GM21737 (cell line): ENCODE measurements at regions not wholly inside any gene's neighbourhood (a gene's known extent, or its start where the extent isn't known, plus 50 kb on each side); places are given as distances from the start of the nearest gene placed in this dataset.
A peak's percentile ranks its signal among the peaks of the same experiment; 100 is the strongest.
"Not testable (repeated sequence)": the region's sequence is repeated elsewhere in the genome, so short reads cannot be mapped to it uniquely, and the experiment has no call there.

Source experiments
- ATAC-seq: cut with Tn5 transposase; IDR thresholded peaks from one replicate; pipeline ENCODE4 v1.9.1; 2021; ENCODE audit warnings: mild to moderate bottlenecking, moderate library complexity; ENCODE audit not compliant: unreplicated experiment

DNA sequence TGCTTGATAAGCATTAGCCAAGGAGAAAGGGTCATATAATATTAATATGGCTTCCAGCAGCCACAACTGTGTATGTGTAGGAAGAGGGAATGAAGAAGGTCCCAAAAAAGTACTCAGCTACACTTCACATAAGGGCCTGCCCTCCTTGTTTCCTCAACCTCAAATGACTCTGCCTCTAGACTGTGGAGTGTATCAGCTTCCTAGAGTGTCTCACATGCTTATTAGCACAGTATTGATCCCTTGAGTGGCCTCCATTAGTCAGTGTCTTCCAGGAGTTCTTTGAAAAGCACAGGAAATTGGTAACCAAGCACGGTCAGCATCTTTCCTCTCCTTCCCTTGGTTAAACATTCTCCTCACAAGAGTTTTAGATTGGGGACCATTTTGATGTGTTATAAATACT is 190.4 kb upstream of the ATP10B start:
- no peak for ATAC-seq

DNA sequence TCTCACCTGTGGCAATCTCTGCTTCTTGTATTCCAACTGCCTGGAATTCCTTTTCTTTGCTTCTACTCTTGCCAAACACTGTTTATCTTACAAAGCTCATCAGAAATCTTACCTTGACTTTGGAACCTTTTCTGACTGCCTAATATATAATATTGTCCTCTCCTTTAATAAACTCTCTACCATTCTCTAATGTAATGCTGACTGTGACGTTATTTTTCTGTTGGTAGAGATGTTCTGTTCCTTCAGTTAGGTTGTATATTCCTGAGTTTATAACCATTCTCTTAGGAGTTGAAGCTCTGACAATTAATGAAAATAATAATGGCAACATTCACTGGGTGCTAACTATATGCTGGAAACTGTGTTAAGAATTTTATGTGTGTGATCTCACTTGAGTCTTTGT is 188.8 kb upstream of the ATP10B start:
- ATAC-seq: no peak

DNA sequence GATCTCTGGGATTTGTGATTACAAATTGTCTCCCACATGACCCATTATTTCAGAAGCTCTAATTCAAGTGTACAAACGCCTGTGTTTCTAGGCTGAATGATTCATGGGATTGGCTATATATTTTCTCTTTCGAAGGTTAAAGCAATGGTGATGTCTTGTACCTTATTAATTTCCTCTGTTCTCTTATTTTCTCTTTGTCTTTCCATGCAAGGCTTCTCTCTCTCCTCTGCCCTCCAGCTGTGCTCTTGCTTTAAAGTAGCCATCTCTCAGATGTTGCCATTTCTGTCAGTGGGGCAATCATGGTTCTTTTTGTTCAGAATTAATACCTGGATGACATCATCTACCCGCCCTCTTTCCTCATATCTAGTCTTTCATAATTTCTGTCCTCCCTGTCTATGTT is 184.3 kb upstream of the ATP10B start:
- ATAC-seq: no peak

DNA sequence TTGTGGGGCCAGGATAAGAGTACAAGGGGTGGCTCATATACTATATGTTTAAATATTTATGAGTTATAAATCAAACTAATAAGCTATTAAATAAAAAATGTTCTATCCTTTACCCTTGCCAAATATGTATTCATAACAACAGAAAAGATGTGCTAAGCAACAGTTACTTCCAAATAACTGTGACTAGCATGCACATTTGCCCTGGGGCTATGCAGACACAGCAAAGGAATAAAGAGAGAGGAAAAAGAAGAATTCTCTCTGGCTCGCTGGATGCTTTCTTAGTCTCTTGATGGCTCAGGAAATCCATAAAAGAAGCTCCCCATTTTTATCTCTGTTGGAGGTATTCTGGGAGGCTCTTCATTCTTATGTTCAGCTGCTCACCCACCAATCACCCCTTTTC is 182.4 kb upstream of the ATP10B start:
- no peak for ATAC-seq

DNA sequence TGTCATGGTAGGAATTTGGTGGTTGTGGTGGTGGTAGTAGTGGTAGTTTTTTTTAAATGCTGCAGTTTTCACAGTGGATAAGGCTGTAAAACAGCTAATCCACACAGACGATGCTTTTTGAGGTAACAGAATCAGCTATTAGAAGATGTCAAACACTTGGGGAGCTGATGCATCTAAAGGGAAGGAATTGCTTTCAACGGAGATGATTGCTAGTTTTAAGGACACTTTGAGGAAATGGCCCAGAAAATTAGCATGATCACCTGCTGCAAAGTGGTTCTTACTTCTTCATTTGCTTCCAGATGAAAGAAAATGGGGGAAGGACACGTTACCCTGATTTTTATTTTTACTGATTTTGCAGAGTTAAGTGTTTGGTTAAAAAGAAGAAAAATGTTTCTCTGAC is 178.2 kb upstream of the ATP10B start:
- no peak for ATAC-seq

DNA sequence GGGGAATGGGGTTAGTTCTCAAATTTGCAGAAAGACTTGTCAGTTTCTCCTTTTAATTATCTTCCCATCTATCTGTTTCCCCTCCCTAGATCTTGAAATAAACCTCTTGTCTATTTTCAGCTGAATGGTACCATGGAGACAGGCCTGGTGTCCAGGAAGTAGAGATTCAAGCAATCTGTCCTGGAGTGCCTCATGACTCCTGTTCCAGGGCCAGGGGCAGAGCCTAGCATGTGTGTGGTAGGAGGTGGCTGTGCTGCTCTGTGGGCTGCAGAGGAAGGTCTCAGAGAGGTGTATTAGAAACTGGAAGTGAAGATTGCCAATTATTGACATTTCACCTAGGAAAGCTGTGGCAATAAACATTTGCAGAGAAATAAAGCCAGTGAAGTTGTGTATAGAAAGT is 175.8 kb upstream of the ATP10B start:
- ATAC-seq: no peak

DNA sequence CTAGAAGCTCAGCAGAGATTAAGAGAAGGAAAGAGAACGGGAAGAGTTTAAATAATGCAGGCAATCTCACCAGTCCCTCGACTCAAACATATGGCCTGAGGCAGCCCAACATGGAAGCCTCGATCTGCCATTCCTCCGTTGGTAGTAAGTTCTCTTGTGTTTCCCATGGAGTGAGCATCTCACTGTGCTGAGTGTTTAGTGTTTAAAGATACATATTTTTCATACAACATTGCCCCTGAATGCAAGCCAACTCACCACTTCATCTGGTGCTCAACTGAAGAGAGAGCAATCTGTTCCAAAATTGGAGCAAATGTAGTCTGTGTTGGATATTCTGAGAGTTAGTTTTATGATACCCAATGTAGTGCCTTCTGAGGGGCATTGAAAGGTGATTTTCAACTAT is 171.5 kb upstream of the ATP10B start:
- ATAC-seq: no peak

DNA sequence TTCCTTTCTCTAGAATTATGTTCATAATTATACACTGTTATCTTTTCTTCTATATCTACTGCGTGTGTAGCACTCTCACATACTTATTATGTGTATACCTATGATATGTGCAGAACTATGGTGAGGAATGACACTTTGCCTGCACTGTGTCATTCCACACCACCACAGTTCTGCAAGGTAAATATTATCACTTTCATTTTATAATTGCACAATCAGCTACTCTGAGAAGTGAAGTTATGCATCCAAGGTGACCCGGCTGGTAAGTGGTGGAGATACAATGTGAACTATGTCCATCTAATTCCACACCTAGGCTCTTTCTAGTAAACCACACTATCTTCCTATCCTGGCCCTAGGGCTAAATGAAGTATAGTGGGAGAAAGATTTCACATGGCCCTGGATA is 170.1 kb upstream of the ATP10B start:
- no peak for ATAC-seq

DNA sequence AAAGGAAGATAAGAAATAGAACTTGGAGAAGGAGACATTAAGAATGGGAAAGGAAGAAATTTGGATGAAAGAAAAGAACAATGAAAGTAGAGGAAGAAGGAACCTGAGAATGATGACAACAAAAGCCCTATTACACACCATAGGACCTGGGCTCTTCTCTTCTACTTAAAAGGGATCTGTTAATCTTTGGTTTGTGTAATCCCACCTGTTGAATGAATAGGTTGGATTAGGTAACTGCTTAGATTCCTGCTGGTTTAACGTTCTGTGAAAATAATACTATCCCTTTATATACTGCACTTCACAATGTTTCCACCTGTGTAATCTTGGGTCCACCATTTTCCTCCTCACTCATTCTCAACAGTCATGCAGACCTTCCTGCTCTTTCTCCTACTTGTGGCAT is 157.8 kb upstream of the ATP10B start:
- ATAC-seq: no peak

DNA sequence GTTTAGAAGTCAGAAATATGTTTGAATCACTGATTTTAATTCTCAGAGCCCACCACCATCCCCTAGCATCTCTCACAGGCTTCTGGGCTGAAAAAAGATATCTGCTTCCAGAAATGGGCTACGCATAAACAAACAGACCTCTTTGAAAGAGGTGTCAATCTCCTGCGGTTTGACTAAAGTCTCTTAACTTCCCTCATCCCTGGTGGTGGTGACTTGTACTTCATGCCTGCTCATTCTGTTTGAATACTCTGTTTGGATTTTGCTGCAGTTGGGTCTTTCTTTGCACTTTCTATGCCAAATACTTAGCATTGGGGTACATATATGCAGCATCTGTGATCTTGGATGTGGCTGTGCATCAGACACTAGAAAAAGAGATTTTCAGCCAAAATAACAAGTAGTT is 157.2 kb upstream of the ATP10B start:
- ATAC-seq: no peak

DNA sequence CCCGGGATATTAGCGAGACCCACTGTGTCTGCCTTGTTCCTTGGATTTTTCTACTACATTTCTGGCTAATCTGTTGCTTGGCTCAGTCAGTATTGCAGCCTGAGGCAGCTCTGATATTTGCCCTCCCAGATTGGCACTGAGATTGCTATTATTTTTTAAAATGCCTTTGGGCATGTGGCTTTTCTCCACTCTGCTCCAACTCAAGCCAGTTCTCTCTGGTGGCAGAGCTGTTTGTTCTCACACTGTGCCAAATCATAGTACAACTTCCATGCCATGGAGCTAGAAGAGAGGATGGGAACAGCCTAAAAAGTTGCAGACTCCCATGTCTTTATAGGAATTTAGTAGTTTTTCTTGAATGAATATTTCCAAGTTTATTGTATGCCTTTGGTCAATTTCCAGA is 155.9 kb upstream of the ATP10B start:
- ATAC-seq: no peak

DNA sequence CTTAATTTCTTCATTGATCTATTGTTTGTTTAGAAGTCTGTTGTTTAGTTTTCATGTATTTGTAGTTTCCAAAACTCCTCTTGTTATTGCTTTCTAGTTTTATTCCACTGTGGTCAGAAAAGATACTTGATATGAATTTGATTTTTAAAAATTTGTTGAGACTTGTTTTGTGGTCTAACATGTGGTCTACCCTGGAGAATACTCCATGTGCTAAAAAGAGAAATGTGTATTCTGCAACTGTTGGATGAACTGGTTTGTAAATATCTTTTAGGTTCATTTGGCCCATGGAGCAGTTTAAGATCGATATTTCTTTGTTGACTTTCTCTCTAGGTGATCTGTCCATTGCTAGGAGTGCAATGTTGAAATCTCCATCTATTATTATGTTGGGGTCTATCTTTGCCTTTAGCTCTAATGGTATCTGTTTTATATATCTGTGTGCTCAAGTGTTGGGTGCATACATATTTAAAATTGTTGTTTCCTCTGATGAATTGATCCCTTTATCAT is 150.6 kb upstream of the ATP10B start:
- no peak for ATAC-seq

DNA sequence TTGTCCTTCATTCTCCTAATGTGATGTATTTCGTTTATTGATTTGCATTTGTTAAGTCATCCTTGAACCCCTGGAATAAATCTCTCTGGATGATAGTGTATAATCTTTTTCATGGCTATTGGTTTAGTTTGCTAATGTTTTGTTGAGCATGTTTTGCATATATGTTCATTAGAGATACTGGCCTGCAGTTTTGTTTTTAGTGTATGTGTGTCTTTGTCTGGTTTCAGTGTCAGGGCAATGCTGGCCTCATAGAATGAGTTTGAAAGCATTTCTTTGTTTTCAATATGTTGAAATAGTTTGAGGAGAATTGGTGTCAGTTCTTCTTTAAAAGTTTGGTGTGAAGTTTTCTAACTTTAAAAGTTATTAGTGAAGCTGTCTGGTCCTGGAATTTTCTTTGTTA is 149.6 kb upstream of the ATP10B start:
- peak; percentile 68 for ATAC-seq

DNA sequence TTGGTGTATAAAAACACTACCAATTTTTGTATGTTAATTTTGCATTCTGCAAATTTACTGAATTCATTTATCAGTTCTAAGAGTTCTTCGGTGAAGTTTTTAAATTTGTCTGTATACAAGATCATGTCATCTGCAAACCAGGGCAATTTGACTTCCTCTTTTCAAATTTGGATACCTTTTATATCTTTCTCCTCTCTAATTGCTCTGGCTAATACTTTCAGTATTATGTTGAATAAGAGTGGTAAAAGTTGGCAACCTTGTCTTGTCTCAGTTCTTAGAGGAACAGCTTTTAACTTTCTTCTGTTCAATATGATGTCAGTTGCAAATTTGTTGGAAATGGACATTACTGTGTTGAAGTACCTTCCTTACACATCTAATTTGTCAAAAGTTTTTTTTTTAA is 149.1 kb upstream of the ATP10B start:
- not testable (repeated sequence) for ATAC-seq

DNA sequence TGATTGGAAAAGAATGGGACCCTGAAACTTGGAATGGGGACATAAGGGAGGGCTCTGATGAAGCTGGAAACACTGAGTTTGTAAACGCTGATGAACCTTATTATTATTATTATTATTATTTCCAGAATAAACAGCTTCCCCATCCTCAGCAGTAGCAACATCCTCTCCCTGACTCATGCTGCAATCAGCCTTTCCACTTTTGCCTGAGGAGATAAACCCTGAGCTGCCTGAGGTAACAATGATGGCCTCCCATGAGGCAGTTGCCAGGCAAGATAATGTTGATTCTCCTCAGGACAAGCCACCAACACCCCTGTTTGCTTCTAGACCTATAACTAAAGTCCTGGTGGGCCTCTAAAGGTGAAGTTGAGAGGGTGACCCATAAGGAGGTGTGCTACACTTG is 139.2 kb upstream of the ATP10B start:
- no peak for ATAC-seq

DNA sequence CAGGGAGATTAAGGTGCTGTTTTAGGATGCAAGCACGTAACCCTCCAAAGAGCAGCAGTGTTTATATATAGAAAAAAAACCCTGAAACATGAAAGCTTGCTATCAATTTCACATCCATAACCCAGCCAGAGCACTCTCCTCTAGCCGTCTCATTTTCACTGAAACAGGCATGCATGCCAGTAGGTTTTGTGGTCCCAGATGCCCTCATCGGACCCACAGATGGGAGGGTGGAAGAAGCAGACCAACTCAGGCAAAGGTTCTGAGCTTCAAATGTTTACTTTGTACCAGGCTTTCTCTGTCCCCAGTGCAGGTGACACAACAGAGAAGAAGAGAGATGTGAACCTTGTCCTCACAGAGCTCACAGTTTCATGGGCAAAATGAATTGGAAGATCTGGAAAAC is 127.4 kb upstream of the ATP10B start:
- no peak for ATAC-seq

DNA sequence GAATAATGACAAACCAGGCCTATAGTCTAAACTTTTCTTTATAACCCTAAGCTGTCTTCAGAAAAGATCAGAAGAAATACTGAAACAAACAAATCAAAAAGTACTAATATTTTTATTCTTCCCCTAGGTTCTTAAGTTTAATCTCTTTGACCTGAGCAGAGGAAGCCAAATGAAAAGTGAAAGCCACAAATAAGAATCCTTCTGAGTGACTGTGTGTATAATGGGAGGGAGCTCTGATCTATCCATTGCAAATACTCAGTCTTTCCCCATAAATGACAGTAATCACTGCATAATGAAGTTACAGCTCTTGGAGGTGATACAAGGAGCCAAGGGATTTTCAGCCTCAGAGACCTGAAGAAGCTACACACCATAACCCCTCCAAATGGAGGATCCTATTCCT is 126.9 kb upstream of the ATP10B start:
- ATAC-seq: no peak

DNA sequence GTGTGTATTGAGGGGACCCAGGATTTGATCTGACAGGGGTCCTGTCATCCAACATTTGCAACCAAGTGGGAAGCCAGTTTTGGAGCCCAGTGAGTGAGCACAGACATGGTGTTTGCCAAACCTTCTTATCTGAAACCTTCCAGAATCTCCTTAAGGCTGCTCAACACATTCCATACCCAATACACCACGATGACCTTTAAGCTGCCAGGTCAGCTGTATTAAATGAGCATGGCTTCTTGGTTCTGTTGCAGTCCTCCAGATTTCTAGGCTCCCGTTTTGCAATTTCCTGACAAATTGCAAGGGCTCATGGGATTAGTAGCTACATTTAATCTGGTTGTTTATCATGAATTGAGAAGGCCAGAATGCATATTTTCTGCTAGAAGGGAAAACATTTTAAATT is 124.2 kb upstream of the ATP10B start:
- no peak for ATAC-seq

DNA sequence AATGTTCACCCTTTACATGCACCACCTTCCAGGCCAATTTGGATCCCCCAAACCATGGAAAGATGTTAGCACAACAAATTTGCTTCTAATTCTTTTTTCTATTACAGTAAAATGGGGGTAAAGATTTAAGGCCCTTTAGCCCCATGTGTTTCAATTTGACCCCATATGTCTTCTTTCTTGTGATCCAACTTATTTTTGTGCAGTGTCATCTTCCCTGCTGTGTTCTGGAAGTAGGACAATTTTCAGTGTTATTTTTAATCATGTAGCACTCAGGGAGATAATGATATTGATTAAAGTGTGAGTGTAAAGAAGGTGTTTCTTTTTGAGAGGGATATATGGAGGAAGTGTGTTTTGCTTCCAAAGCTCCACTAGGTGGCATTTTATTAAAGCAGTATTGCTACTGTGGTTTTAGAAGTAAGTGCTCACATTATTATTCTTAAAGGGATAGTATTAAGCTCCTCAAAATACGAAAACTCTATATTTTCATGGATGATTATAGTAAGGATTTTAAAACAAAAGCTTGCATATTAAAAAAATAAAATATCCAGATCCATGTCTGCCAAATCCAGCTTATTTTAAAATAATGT is 118.7 kb upstream of the ATP10B start:
- ATAC-seq: no peak

DNA sequence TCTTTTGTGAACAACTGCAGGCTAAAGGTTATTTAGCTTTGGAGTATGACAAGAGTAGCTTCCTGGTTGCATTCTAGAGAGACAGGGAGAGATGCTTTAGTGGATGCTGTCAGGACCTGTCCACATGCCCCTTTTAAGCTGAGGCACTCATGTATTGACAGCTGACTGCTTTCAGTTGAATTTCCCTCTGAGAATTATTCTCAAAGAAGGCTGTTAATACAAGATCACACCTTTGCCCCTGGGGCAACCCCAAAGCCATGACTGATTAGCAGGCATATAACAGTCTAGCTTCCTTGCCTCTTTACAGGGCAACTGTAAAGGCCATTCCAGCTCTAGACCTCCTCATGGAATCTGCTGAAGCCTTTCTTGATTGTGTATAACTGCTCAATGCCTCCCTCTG is 117.6 kb upstream of the ATP10B start:
- ATAC-seq: no peak

DNA sequence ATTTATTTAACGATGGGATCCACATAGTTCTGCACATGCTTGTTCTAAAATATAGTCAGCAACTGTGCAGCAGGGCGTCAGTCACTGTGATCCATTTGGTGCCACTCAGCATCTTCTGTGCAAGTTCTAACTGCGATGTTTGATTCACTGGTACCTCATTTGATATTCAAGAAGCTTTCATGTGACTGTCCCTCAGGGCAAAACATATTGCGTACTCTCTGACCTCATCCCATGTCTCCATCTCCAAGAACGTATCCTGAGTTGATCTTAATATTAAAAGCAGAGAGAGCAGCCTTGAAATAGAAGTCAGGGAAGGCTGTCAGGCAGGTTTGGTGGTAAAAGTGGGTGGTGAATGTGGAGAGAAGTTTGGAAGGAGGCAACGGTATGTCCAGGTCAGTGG is 116.5 kb upstream of the ATP10B start:
- no peak for ATAC-seq

DNA sequence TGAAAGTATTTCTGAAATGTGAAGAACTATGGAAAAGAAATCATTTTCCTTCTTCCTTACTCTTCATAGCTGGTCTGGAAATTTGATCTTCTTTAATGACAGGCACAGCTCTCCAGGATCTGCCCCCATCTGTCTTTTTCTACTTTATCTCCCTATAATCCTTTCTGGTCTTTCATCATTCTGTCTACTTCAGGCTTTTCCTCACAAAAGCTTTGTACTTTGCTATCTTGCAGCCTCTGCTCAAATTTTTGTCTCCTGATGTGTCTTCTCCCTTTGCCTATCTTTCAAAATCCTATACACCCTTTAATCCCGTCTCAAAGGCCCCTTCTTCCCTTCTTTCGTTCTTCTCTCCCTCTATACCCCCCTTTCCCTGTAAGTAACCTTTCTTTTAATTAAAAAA is 114.9 kb upstream of the ATP10B start:
- no peak for ATAC-seq

DNA sequence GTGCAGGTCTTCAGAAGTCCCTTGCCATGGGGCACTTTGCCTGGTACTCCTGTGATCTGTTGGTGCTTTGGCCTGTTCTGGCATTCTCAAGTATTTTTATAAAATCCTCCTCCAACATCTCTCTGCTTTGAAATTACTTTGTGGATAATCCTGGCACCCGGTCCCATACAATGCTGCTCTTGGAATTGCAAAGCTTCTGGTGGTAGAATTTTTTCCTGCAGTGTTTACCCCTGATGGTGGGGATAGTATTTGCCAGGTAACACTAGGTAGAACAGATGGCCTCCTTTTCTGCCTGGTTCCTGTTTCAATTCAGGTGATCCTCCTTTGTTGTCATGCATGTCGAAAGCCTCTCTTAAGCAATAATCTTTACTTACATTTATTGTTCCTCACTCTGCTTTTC is 109.8 kb upstream of the ATP10B start:
- no peak for ATAC-seq

DNA sequence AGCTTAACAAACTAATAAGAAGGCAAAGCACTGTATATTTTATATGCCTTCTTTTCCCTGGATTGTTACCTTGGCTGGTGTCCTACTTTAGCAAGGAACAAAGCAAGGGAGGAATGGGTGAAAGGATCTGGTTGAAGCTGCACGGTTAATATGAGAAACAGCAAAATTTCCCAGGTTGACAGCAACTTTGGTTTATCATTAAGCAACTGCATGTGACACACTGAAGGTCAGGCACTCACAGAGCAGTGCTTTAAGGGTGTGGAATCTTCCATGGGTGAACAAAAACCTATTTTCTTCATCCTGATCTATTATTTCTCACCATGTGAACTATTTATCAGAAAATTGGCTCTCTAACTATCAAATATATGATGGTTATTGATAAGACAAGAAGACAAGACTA is 109.0 kb upstream of the ATP10B start:
- ATAC-seq: no peak
